ENCODE measurements at regions not wholly inside any gene's neighbourhood (a gene's known extent, or its start where the extent isn't known, plus 50 kb on each side); places are given as distances from the start of the nearest gene placed in this dataset.

DNA sequence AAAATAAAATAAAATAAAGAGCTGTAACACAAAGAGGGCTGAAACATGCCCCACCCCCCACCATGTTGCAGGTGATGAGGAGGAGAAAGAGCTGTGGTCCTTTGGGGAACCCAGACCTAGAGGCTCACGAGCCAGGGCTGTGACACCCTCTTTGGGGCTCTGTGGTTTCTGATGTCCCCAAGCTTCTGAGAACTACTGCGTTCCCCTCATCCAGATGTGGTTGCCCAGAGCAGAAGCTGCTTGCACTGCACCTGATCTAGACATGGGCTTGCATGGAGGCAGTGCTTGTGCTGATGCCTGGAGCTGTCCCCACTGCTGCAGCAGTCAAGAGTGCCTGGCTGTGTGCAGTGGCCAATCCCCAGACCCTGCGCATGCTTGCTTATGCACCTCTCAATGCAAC, 687.9 kb upstream of the ACVR2A start:
- TF ChIP-seq PPARA (CRISPR knock-in tag; IDR thresholded peaks at IDR 0.05; ENCODE audit: borderline replicate concordance) (no peak), GLIS3 (CRISPR knock-in tag; IDR thresholded peaks at IDR 0.05) (no peak), ZFP30 (CRISPR knock-in tag; IDR thresholded peaks at IDR 0.05) (no peak), RARB (CRISPR knock-in tag; IDR thresholded peaks at IDR 0.05) (no peak), BACH2 (CRISPR knock-in tag; IDR thresholded peaks at IDR 0.05; ENCODE audit: borderline replicate concordance) (no peak)
- TF ChIP-seq, protein P1, sequence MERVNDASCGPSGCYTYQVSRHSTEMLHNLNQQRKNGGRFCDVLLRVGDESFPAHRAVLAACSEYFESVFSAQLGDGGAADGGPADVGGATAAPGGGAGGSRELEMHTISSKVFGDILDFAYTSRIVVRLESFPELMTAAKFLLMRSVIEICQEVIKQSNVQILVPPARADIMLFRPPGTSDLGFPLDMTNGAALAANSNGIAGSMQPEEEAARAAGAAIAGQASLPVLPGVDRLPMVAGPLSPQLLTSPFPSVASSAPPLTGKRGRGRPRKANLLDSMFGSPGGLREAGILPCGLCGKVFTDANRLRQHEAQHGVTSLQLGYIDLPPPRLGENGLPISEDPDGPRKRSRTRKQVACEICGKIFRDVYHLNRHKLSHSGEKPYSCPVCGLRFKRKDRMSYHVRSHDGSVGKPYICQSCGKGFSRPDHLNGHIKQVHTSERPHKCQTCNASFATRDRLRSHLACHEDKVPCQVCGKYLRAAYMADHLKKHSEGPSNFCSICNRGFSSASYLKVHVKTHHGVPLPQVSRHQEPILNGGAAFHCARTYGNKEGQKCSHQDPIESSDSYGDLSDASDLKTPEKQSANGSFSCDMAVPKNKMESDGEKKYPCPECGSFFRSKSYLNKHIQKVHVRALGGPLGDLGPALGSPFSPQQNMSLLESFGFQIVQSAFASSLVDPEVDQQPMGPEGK (CRISPR knock-in tag; IDR thresholded peaks at IDR 0.05; ENCODE audit: borderline replicate concordance), result no peak
- TF ChIP-seq, protein P2, sequence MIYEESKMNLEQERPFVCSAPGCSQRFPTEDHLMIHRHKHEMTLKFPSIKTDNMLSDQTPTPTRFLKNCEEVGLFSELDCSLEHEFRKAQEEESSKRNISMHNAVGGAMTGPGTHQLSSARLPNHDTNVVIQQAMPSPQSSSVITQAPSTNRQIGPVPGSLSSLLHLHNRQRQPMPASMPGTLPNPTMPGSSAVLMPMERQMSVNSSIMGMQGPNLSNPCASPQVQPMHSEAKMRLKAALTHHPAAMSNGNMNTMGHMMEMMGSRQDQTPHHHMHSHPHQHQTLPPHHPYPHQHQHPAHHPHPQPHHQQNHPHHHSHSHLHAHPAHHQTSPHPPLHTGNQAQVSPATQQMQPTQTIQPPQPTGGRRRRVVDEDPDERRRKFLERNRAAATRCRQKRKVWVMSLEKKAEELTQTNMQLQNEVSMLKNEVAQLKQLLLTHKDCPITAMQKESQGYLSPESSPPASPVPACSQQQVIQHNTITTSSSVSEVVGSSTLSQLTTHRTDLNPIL (CRISPR knock-in tag; IDR thresholded peaks at IDR 0.05; ENCODE audit: low read depth), result no peak
